H1 (cell line): ENCODE measurements at regions not wholly inside any gene's neighbourhood (a gene's known extent, or its start where the extent isn't known, plus 50 kb on each side); places are given as distances from the start of the nearest gene placed in this dataset.

Source experiments
- CEBPB ChIP-seq: IDR thresholded peaks from 2 replicates; pipeline ENCODE4 v1.6.1; 2012; ENCODE audit warnings: low read depth, low read length

GRCh38 chr14:85948153-85948552, 418.2 kb downstream of the FLRT2 start (continued):
- no peak for TF ChIP-seq CEBPB
